ENCODE measurements at regions not wholly inside any gene's neighbourhood (a gene's known extent, or its start where the extent isn't known, plus 50 kb on each side); places are given as distances from the start of the nearest gene placed in this dataset.
"Not testable (repeated sequence)": the region's sequence is repeated elsewhere in the genome, so short reads cannot be mapped to it uniquely, and the experiment has no call there.

- DNase-seq (ENCODE audit: low read depth), result no peak
- TF ChIP-seq CTCF (IDR thresholded peaks at IDR 0.05; ENCODE audit: insufficient read depth, low read depth, low read length), result no peak
- H3K4me3 ChIP-seq (ENCODE audit: low read depth, low read length), result no peak overlapping the region
Observed at GRCh38 chr6:67493682-67494081, 1141.4 kb upstream of the ADGRB3 start.

GRCh38 chr6:67475700-67476099 lies 1159.4 kb upstream of the ADGRB3 start:
- no peak for DNase-seq (ENCODE audit: low read depth)
- H3K4me3 ChIP-seq (ENCODE audit: low read depth, low read length), result no peak overlapping the region
- no peak for TF ChIP-seq CTCF (IDR thresholded peaks at IDR 0.05; ENCODE audit: insufficient read depth, low read depth, low read length)

- H3K4me3 ChIP-seq (ENCODE audit: low read depth, low read length), result no peak overlapping the region
- TF ChIP-seq CTCF (IDR thresholded peaks at IDR 0.05; ENCODE audit: insufficient read depth, low read depth, low read length), result no peak
- no peak for DNase-seq (ENCODE audit: low read depth)
Observed at GRCh38 chr6:67467341-67467740, 1167.7 kb upstream of the ADGRB3 start.

- not testable (repeated sequence) for H3K4me3 ChIP-seq (ENCODE audit: low read depth, low read length); DNase-seq (ENCODE audit: low read depth)
Observed at GRCh38 chr6:67462725-67463124, 1172.4 kb upstream of the ADGRB3 start.

- no peak for DNase-seq (ENCODE audit: low read depth)
- no peak for TF ChIP-seq CTCF (IDR thresholded peaks at IDR 0.05; ENCODE audit: insufficient read depth, low read depth, low read length)
- H3K4me3 ChIP-seq (ENCODE audit: low read depth, low read length), result no peak overlapping the region
Observed at GRCh38 chr6:67459556-67459955, 1175.5 kb upstream of the ADGRB3 start.

GRCh38 chr6:67458265-67458664 lies 1176.8 kb upstream of the ADGRB3 start:
- no peak for DNase-seq (ENCODE audit: low read depth)
- H3K4me3 ChIP-seq (ENCODE audit: low read depth, low read length), result no peak overlapping the region
- TF ChIP-seq CTCF (IDR thresholded peaks at IDR 0.05; ENCODE audit: insufficient read depth, low read depth, low read length), result no peak

GRCh38 chr6:67451874-67452273 lies 1183.2 kb upstream of the ADGRB3 start:
- no peak for TF ChIP-seq CTCF (IDR thresholded peaks at IDR 0.05; ENCODE audit: insufficient read depth, low read depth, low read length)
- no peak overlapping the region for H3K4me3 ChIP-seq (ENCODE audit: low read depth, low read length)
- DNase-seq (ENCODE audit: low read depth), result no peak
